ENCODE measurements at regions not wholly inside any gene's neighbourhood (a gene's known extent, or its start where the extent isn't known, plus 50 kb on each side); places are given as distances from the start of the nearest gene placed in this dataset.

DNA sequence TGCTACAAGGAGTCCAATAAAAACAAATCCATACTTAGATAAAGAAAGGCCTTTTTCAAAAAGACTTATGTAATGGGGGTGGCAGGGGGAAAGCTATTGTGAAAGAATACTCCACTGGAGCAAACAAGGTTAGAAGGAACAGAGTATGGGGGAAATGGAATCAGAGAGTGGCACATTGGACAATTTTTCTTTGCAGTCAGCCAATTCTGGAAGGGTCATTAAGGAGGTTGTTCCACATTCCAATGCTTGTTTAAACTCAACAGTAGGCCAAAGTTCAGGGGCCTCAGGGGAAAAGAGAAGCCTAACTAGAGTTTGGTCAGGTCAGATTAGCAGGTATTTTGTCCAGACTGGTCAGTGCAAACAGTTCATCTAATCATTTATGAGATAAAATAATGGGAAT is 105.2 kb upstream of the RESF1 start:
- TF ChIP-seq, protein P1, sequence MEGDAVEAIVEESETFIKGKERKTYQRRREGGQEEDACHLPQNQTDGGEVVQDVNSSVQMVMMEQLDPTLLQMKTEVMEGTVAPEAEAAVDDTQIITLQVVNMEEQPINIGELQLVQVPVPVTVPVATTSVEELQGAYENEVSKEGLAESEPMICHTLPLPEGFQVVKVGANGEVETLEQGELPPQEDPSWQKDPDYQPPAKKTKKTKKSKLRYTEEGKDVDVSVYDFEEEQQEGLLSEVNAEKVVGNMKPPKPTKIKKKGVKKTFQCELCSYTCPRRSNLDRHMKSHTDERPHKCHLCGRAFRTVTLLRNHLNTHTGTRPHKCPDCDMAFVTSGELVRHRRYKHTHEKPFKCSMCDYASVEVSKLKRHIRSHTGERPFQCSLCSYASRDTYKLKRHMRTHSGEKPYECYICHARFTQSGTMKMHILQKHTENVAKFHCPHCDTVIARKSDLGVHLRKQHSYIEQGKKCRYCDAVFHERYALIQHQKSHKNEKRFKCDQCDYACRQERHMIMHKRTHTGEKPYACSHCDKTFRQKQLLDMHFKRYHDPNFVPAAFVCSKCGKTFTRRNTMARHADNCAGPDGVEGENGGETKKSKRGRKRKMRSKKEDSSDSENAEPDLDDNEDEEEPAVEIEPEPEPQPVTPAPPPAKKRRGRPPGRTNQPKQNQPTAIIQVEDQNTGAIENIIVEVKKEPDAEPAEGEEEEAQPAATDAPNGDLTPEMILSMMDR (IDR thresholded peaks at IDR 0.05; ENCODE audit: low read depth, low read length), result no peak
- peak in 1 of 2 donors; percentile 41 for DNase-seq (ENCODE audit: low read depth in 1 of 2, low spot score in 1 of 2)
- no peak overlapping the region for H3K27ac ChIP-seq
- no peaks in the 10 kb centered on the region for H3K36me3 ChIP-seq
- no peaks in the 10 kb centered on the region for H3K27me3 ChIP-seq
- no peaks in the 10 kb centered on the region for H3K4me1 ChIP-seq (ENCODE audit: low read depth)
- H3K9me3 ChIP-seq (ENCODE audit: low read depth), result peaks cover 6% of the 10 kb centered on the region
- no peak overlapping the region for H3K4me3 ChIP-seq

DNA sequence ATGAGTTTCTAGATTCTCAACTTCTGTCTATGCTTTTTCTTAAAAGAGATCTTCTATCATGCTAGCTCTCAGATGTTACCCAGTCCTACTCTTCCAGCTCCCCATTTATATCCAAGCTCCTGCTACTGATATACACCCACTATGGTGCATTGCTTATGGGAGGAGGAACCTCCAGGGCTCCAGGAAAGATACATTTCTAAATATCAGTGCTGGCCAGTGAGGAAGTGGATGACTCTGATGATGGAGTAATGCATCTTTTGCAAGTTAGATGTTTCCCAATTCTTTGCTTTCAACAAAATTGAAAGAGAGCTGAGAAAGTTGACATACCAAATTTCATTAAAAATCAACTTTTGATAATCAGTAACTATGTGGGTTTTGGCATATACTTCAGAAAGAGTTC is 105.7 kb upstream of the RESF1 start:
- Histone ChIP-seq H3K36me3 (no peaks in the 10 kb centered on the region), H3K4me3 (no peak overlapping the region), H3K27me3 (no peaks in the 10 kb centered on the region), H3K27ac (no peak overlapping the region), H3K9me3 (ENCODE audit: low read depth) (peaks cover 6% of the 10 kb centered on the region), H3K4me1 (ENCODE audit: low read depth) (no peaks in the 10 kb centered on the region)
- TF ChIP-seq, protein P1 (IDR thresholded peaks at IDR 0.05; ENCODE audit: low read depth, low read length), result no peak
- peak in 1 of 2 donors; percentile 47 for DNase-seq (ENCODE audit: low read depth in 1 of 2, low spot score in 1 of 2)

DNA sequence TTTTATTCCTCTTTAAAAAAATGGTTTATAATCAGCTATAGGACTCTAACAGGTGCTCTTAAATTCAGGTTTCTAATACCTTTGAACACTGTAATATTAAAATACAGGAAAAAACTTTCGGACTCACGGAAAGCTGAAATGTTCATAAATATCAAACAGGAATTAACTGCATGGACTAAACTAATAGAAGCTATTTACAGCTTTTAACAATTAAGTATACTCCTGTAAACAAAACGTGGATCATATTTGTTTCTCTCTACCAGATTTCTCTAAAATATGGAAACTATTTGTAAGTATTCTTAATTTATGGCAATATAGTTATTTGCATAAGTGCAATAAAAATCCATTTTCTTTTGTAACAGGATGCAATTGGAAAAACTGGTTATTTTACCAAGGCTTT is 108.9 kb upstream of the RESF1 start:
- H3K36me3 ChIP-seq, result no peaks in the 10 kb centered on the region
- peaks cover 6% of the 10 kb centered on the region for H3K9me3 ChIP-seq (ENCODE audit: low read depth)
- TF ChIP-seq, protein P1 (IDR thresholded peaks at IDR 0.05; ENCODE audit: low read depth, low read length), result no peak
- DNase-seq (ENCODE audit: low read depth in 1 of 2, low spot score in 1 of 2), result no peak
- no peaks in the 10 kb centered on the region for H3K27me3 ChIP-seq
- no peaks in the 10 kb centered on the region for H3K4me1 ChIP-seq (ENCODE audit: low read depth)
- H3K4me3 ChIP-seq, result no peak overlapping the region
- no peak overlapping the region for H3K27ac ChIP-seq

DNA sequence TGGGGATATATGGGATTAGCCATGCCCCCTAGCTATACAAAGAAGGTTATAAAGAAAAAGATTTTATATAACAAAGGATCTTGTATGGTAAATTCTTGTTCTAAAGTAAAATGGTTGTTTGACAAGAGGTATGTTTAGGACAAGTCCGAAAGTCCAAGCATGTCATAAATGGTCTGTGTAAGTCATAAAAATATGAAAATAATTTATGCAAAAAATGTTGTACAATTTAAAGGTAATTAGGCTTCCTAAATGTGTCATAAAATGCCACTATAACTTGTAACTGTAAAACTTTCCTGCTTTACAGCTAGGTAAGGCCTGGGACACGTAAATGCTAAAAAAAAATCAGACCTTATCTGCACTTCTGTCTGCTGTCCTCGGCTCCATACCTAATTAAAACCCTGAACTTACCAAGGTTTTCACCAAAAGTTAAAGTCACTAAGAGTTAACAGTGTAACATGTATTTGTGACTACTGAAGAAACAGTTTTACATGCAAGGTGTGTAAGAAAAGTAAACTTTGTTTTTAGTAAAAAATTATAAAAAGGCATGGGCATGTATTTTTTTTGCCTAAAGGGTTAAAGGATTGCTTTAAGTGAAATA is 110.0 kb upstream of the RESF1 start:
- no peaks in the 10 kb centered on the region for H3K27me3 ChIP-seq
- no peak overlapping the region for H3K27ac ChIP-seq
- H3K4me3 ChIP-seq, result no peak overlapping the region
- TF ChIP-seq, protein P1 (IDR thresholded peaks at IDR 0.05; ENCODE audit: low read depth, low read length), result no peak
- peaks cover 6% of the 10 kb centered on the region for H3K9me3 ChIP-seq (ENCODE audit: low read depth)
- DNase-seq (ENCODE audit: low read depth in 1 of 2, low spot score in 1 of 2), result peak; percentile 30 to 35
- no peaks in the 10 kb centered on the region for H3K36me3 ChIP-seq
- H3K4me1 ChIP-seq (ENCODE audit: low read depth), result no peaks in the 10 kb centered on the region

DNA sequence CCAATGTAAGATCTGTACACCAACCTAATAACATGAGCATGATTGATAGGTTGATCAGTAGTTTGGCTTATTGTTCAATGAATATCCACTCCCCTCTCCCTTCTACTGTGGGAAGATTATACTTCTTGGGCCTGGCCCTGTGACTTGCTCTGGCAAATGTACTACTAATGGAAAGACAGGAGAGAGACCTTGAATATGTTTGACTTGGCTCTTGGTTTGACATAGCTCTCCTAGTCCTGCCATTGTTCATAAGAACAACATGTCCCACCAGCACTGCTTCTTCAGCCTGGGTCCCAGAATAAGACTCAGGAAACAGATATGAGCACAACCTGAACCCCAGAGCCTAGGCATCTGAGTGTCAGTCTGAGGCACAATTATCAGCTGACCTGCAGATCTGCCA is 112.8 kb upstream of the RESF1 start:
- no peak for DNase-seq (ENCODE audit: low read depth in 1 of 2, low spot score in 1 of 2)

More for the DNA sequence above, 112.8 kb upstream of the RESF1 start:
- Histone ChIP-seq H3K27ac (no peak overlapping the region), H3K27me3 (no peaks in the 10 kb centered on the region), H3K4me3 (no peak overlapping the region), H3K4me1 (ENCODE audit: low read depth) (no peaks in the 10 kb centered on the region), H3K9me3 (ENCODE audit: low read depth) (peaks cover 6% of the 10 kb centered on the region), H3K36me3 (no peaks in the 10 kb centered on the region)
- TF ChIP-seq, protein P1 (IDR thresholded peaks at IDR 0.05; ENCODE audit: low read depth, low read length), result no peak

All from cardiac muscle cell (in vitro differentiated cells and primary cell).